HEK293 (cell line): ENCODE measurements at regions not wholly inside any gene's neighbourhood (a gene's known extent, or its start where the extent isn't known, plus 50 kb on each side); places are given as distances from the start of the nearest gene placed in this dataset.

ENCODE experiments used
- GLI2 ChIP-seq: fragments of 450-650 bp; formaldehyde crosslinking; IDR thresholded peaks from 2 replicates; pipeline ENCODE4; 2017; ENCODE audit warnings: missing biosample characterization, missing genetic modification characterization, low read depth, borderline replicate concordance
- ZBTB26 ChIP-seq: fragments of 450-650 bp; formaldehyde crosslinking; optimal IDR thresholded peaks from 2 replicates; pipeline ENCODE3; 2016; ENCODE audit warnings: missing biosample characterization, mild to moderate bottlenecking, missing genetic modification characterization
- ZNF184 ChIP-seq: fragments of 450-650 bp; IDR thresholded peaks from 2 replicates; pipeline ENCODE4 v1.5.1; 2018; ENCODE audit warnings: missing biosample characterization, mild to moderate bottlenecking, missing genetic modification characterization
- ZNF292 ChIP-seq: fragments of 450-650 bp; formaldehyde crosslinking; IDR thresholded peaks from 2 replicates; pipeline ENCODE4 v1.5.1; 2016; ENCODE audit warnings: low read depth, missing biosample characterization, missing genetic modification characterization, borderline replicate concordance
- ZNF677 ChIP-seq: fragments of 450-650 bp; IDR thresholded peaks from 2 replicates; pipeline ENCODE4 v1.5.0; 2018; ENCODE audit warnings: missing biosample characterization, mild to moderate bottlenecking, missing genetic modification characterization, moderate library complexity
- TF ChIP-seq, protein P1 (sequence below): fragments of 450-650 bp; formaldehyde crosslinking; IDR thresholded peaks from 2 replicates; pipeline ENCODE4 v1.5.1; 2016; ENCODE audit warnings: missing biosample characterization, missing genetic modification characterization
- TF ChIP-seq, protein P2 (sequence below): fragments of 450-650 bp; formaldehyde crosslinking; IDR thresholded peaks from 2 replicates; pipeline ENCODE4 v1.5.1; 2016; ENCODE audit warnings: missing biosample characterization, missing genetic modification characterization
- TF ChIP-seq, protein P3 (sequence below): fragments of 450-650 bp; formaldehyde crosslinking; IDR thresholded peaks from 2 replicates; pipeline ENCODE4 v1.5.1; 2017; ENCODE audit warnings: missing biosample characterization, missing genetic modification characterization
- TF ChIP-seq, protein P4 (sequence below): fragments of 450-650 bp; formaldehyde crosslinking; IDR thresholded peaks from 2 replicates; pipeline ENCODE4 v1.5.1; 2016; ENCODE audit warnings: missing biosample characterization, missing genetic modification characterization

DNA sequence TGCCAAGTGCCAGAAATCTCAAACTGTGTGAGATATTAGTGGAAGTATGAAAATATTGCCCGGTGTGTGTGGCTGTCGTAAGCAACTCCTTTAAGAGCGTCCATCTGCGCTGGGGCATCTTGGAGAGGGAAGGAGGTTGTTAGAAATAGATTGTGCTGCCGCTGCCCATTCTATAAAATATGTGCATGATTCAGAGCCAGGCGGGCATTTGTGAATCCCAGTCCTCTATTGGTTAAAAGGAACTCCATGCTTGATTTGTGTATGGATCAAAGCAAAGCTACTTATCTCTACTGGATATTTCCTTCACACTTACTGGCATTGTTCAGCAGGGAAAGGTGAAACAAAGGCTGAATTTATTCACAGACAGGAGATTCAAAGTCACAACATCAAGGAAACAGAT is 89.6 kb upstream of the SNRK start:
- TF ChIP-seq, protein P1, sequence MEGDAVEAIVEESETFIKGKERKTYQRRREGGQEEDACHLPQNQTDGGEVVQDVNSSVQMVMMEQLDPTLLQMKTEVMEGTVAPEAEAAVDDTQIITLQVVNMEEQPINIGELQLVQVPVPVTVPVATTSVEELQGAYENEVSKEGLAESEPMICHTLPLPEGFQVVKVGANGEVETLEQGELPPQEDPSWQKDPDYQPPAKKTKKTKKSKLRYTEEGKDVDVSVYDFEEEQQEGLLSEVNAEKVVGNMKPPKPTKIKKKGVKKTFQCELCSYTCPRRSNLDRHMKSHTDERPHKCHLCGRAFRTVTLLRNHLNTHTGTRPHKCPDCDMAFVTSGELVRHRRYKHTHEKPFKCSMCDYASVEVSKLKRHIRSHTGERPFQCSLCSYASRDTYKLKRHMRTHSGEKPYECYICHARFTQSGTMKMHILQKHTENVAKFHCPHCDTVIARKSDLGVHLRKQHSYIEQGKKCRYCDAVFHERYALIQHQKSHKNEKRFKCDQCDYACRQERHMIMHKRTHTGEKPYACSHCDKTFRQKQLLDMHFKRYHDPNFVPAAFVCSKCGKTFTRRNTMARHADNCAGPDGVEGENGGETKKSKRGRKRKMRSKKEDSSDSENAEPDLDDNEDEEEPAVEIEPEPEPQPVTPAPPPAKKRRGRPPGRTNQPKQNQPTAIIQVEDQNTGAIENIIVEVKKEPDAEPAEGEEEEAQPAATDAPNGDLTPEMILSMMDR, result no peak
- TF ChIP-seq, protein P2, sequence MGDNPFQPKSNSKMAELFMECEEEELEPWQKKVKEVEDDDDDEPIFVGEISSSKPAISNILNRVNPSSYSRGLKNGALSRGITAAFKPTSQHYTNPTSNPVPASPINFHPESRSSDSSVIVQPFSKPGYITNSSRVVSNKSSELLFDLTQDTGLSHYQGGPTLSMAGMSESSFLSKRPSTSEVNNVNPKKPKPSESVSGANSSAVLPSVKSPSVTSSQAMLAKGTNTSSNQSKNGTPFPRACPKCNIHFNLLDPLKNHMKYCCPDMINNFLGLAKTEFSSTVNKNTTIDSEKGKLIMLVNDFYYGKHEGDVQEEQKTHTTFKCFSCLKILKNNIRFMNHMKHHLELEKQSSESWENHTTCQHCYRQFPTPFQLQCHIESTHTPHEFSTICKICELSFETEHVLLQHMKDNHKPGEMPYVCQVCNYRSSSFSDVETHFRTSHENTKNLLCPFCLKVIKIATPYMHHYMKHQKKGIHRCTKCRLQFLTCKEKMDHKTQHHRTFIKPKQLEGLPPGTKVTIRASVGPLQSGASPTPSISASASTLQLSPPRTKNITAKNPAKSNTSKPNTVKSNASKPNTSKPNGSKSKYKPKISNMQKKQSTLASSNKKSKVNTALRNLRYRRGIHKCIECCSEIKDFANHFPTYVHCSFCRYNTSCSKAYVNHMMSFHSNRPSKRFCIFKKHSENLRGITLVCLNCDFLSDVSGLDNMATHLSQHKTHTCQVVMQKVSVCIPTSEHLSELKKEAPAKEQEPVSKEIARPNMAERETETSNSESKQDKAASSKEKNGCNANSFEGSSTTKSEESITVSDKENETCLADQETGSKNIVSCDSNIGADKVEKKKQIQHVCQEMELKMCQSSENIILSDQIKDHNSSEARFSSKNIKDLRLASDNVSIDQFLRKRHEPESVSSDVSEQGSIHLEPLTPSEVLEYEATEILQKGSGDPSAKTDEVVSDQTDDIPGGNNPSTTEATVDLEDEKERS (tag by site-specific recombination), result no peak
- TF ChIP-seq GLI2 (tag by site-specific recombination) (no peak), ZNF677 (no peak), ZNF184 (tag by site-specific recombination) (no peak), ZNF292 (no peak), ZBTB26 (tag by site-specific recombination) (no peak)
- TF ChIP-seq, protein P3, sequence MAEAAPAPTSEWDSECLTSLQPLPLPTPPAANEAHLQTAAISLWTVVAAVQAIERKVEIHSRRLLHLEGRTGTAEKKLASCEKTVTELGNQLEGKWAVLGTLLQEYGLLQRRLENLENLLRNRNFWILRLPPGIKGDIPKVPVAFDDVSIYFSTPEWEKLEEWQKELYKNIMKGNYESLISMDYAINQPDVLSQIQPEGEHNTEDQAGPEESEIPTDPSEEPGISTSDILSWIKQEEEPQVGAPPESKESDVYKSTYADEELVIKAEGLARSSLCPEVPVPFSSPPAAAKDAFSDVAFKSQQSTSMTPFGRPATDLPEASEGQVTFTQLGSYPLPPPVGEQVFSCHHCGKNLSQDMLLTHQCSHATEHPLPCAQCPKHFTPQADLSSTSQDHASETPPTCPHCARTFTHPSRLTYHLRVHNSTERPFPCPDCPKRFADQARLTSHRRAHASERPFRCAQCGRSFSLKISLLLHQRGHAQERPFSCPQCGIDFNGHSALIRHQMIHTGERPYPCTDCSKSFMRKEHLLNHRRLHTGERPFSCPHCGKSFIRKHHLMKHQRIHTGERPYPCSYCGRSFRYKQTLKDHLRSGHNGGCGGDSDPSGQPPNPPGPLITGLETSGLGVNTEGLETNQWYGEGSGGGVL, result no peak
- TF ChIP-seq, protein P4, sequence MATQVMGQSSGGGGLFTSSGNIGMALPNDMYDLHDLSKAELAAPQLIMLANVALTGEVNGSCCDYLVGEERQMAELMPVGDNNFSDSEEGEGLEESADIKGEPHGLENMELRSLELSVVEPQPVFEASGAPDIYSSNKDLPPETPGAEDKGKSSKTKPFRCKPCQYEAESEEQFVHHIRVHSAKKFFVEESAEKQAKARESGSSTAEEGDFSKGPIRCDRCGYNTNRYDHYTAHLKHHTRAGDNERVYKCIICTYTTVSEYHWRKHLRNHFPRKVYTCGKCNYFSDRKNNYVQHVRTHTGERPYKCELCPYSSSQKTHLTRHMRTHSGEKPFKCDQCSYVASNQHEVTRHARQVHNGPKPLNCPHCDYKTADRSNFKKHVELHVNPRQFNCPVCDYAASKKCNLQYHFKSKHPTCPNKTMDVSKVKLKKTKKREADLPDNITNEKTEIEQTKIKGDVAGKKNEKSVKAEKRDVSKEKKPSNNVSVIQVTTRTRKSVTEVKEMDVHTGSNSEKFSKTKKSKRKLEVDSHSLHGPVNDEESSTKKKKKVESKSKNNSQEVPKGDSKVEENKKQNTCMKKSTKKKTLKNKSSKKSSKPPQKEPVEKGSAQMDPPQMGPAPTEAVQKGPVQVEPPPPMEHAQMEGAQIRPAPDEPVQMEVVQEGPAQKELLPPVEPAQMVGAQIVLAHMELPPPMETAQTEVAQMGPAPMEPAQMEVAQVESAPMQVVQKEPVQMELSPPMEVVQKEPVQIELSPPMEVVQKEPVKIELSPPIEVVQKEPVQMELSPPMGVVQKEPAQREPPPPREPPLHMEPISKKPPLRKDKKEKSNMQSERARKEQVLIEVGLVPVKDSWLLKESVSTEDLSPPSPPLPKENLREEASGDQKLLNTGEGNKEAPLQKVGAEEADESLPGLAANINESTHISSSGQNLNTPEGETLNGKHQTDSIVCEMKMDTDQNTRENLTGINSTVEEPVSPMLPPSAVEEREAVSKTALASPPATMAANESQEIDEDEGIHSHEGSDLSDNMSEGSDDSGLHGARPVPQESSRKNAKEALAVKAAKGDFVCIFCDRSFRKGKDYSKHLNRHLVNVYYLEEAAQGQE (tag by site-specific recombination), result no peak
